H9 (cell line): ENCODE measurements at regions not wholly inside any gene's neighbourhood (a gene's known extent, or its start where the extent isn't known, plus 50 kb on each side); places are given as distances from the start of the nearest gene placed in this dataset.

Experiments
- DNase-seq: peaks from one replicate; pipeline ENCODE4 v3.0.0-alpha.2; 2017
- H2AFZ ChIP-seq: one replicate; pipeline ENCODE4 v1.6.1; 2013; ENCODE audit warnings: mild to moderate bottlenecking, low read length, control low read depth, moderate library complexity
- H2AK5ac ChIP-seq: 2 replicates; pipeline ENCODE4 v1.6.1; 2013; ENCODE audit warnings: low read length, control low read depth, mixed read lengths; ENCODE audit not compliant: insufficient read length
- H2BK120ac ChIP-seq: one replicate; pipeline ENCODE4 v1.6.1; 2013; ENCODE audit warnings: low read depth, mild to moderate bottlenecking, low read length, control low read depth, inconsistent platforms; ENCODE audit not compliant: poor library complexity, severe bottlenecking
- H2BK12ac ChIP-seq: 2 replicates; pipeline ENCODE4 v1.6.1; 2013; ENCODE audit warnings: low read length, control low read depth, mixed read lengths, low read depth; ENCODE audit not compliant: insufficient read length
- H2BK15ac ChIP-seq: 2 replicates; pipeline ENCODE4 v1.6.1; 2013; ENCODE audit warnings: low read depth, low read length, control low read depth
- H2BK20ac ChIP-seq: one replicate; pipeline ENCODE4 v1.6.1; 2013; ENCODE audit warnings: low read depth, mild to moderate bottlenecking, low read length, control low read depth, inconsistent platforms; ENCODE audit not compliant: poor library complexity, severe bottlenecking
- H2BK5ac ChIP-seq: 2 replicates; pipeline ENCODE4 v1.6.1; 2013; ENCODE audit warnings: low read length, control low read depth, mixed read lengths; ENCODE audit not compliant: insufficient read length
- H3K14ac ChIP-seq: 2 replicates; pipeline ENCODE4 v1.6.1; 2013; ENCODE audit warnings: low read length, control low read depth; ENCODE audit not compliant: insufficient read depth
- H3K18ac ChIP-seq: 2 replicates; pipeline ENCODE4 v1.6.1; 2013; ENCODE audit warnings: low read depth, mild to moderate bottlenecking, mixed read lengths, low read length, control low read depth; ENCODE audit not compliant: insufficient read length
- H3K23ac ChIP-seq: 2 replicates; pipeline ENCODE4 v1.6.1; 2013; ENCODE audit warnings: low read length, control low read depth, mixed read lengths, low read depth; ENCODE audit not compliant: insufficient read length
- H3K23me2 ChIP-seq: 2 replicates; pipeline ENCODE4 v1.6.1; 2013; ENCODE audit warnings: low read depth, mild to moderate bottlenecking, mixed read lengths, low read length, control low read depth; ENCODE audit not compliant: insufficient read length, poor library complexity, severe bottlenecking
- H3K27ac ChIP-seq: 2 replicates; pipeline ENCODE4 v1.5.1; 2013; ENCODE audit warnings: low read length, control low read depth, mixed read lengths, low read depth; ENCODE audit not compliant: insufficient read length
- H3K27me3 ChIP-seq: 2 replicates; pipeline ENCODE4 v1.6.1; 2013; ENCODE audit warnings: low read length, control low read depth, inconsistent platforms; ENCODE audit not compliant: insufficient read depth
- H3K4ac ChIP-seq: 2 replicates; pipeline ENCODE4 v1.6.1; 2013; ENCODE audit warnings: low read depth, mild to moderate bottlenecking, control low read depth, inconsistent platforms, low read length, moderate library complexity
- H3K4me1 ChIP-seq: 2 replicates; pipeline ENCODE4 v1.6.1; 2013; ENCODE audit warnings: low read length, control low read depth, inconsistent platforms; ENCODE audit not compliant: insufficient read depth
- H3K4me2 ChIP-seq: 2 replicates; pipeline ENCODE4 v1.6.1; 2013; ENCODE audit warnings: low read length, control low read depth, mixed read lengths; ENCODE audit not compliant: insufficient read length, insufficient read depth
- H3K56ac ChIP-seq: 2 replicates; pipeline ENCODE4 v1.6.1; 2013; ENCODE audit warnings: low read depth, mild to moderate bottlenecking, mixed read lengths, low read length, control low read depth; ENCODE audit not compliant: insufficient read length
- H3K79me1 ChIP-seq: 2 replicates; pipeline ENCODE4 v1.6.1; 2013; ENCODE audit warnings: low read depth, mild to moderate bottlenecking, moderate library complexity, low read length, control low read depth, inconsistent platforms; ENCODE audit not compliant: insufficient read depth, poor library complexity, severe bottlenecking
- H3K79me2 ChIP-seq: 2 replicates; pipeline ENCODE4 v1.6.1; 2013; ENCODE audit warnings: low read length, control low read depth, inconsistent platforms; ENCODE audit not compliant: insufficient read depth
- H3K9ac ChIP-seq: 2 replicates; pipeline ENCODE4 v1.6.1; 2013; ENCODE audit warnings: low read length, control low read depth, mixed read lengths; ENCODE audit not compliant: insufficient read length; ENCODE audit errors: extremely low read depth
- H3K9me3 ChIP-seq: one replicate; pipeline ENCODE4 v1.6.1; 2013; ENCODE audit warnings: low read depth, low read length, inconsistent platforms; ENCODE audit not compliant: control insufficient read depth
- H3T11ph ChIP-seq: one replicate; pipeline ENCODE4 v1.6.1; 2013; ENCODE audit warnings: mild to moderate bottlenecking, low read length, control low read depth, inconsistent platforms
- H4K20me1 ChIP-seq: one replicate; pipeline ENCODE4 v1.6.1; 2013; ENCODE audit not compliant: control insufficient read depth, insufficient read length, insufficient read depth
- H4K5ac ChIP-seq: 2 replicates; pipeline ENCODE4 v1.6.1; 2013; ENCODE audit warnings: low read depth, mild to moderate bottlenecking, mixed read lengths, low read length, control low read depth; ENCODE audit not compliant: insufficient read length
- H4K8ac ChIP-seq: replicated peaks from 2 replicates; pipeline ENCODE4 v1.6.1; 2013; ENCODE audit warnings: low read length, control low read depth, mixed read lengths, low read depth; ENCODE audit not compliant: insufficient read length
- H4K91ac ChIP-seq: 2 replicates; pipeline ENCODE4 v1.6.1; 2013; ENCODE audit warnings: low read depth, mild to moderate bottlenecking, moderate library complexity, mixed read lengths, low read length, control low read depth; ENCODE audit not compliant: insufficient read length
- H3K27ac Mint-ChIP-seq, 3 experiments: 2 replicates in 2 of 3; 3 replicates in 1 of 3; pipeline ENCODE4 v1.8.0; 2020 to 2021; ENCODE audit warnings: mixed read lengths in 3 of 3, mild to moderate bottlenecking in 1 of 3, moderate library complexity in 1 of 3
- H3K27me3 Mint-ChIP-seq: 2 replicates; pipeline ENCODE4 v1.8.0; 2021; ENCODE audit warnings: low read depth, mild to moderate bottlenecking, moderate library complexity, mixed read lengths
- H3K36me3 Mint-ChIP-seq, 3 experiments: 2 replicates in 2 of 3; 3 replicates in 1 of 3; pipeline ENCODE4 v1.8.0; 2020 to 2021; ENCODE audit warnings: low read depth in 3 of 3, mixed read lengths in 3 of 3; ENCODE audit not compliant: insufficient read depth in 1 of 3
- H3K4me1 Mint-ChIP-seq, 2 experiments: 2 replicates each; pipeline ENCODE4 v1.8.0; 2020; ENCODE audit warnings: mixed read lengths in 2 of 2
- H3K4me3 Mint-ChIP-seq, 2 experiments: 2 replicates in 1 of 2; 3 replicates in 1 of 2; pipeline ENCODE4 v1.8.0; 2020 to 2021; ENCODE audit warnings: mild to moderate bottlenecking in 2 of 2, mixed read lengths in 2 of 2, moderate library complexity in 1 of 2
- H3K9me3 Mint-ChIP-seq, 2 experiments: 2 replicates in 1 of 2; 3 replicates in 1 of 2; pipeline ENCODE4 v1.8.0; 2020; ENCODE audit warnings: mild to moderate bottlenecking in 2 of 2, mixed read lengths in 2 of 2, moderate library complexity in 1 of 2
- CTCF ChIP-seq: fragments of 200-600 bp; sonication (generic); conservative IDR thresholded peaks from 3 replicates; pipeline ENCODE4 v1.8.0; 2021; ENCODE audit warnings: antibody characterized with exemption, mild to moderate bottlenecking
- WGBS: extraction: QIAGEN DNeasy Blood & Tissue Kit; methylation state at CpG from one replicate; pipeline ENCODE4 v1.1.7; 2013; ENCODE audit warnings: missing lambda C conversion rate, low lambda C conversion rate, mixed read lengths; ENCODE audit not compliant: insufficient read length; ENCODE audit errors: extremely low coverage; 5-methylcytosine and 5-hydroxymethylcytosine counted together

- peak overlapping the region in 1 of 3 experiments; percentile 82; a peak in 2 of 7 replicates for H3K27ac Mint-ChIP-seq
- no peak overlapping the region for H2AFZ ChIP-seq
- no peak overlapping the region for H3K18ac ChIP-seq
- no peak overlapping the region for H2BK15ac ChIP-seq
- H3K4me1 ChIP-seq = no peaks in the 10 kb centered on the region
- no peaks in the 10 kb centered on the region for H3K27me3 Mint-ChIP-seq
- H3K4me3 Mint-ChIP-seq = no peak overlapping the region
- no peaks in the 10 kb centered on the region for H3K23me2 ChIP-seq
- no peak overlapping the region for H2BK12ac ChIP-seq
- H2AK5ac ChIP-seq = no peak overlapping the region
- TF ChIP-seq CTCF = no peak
- H3K9ac ChIP-seq = no peak overlapping the region
- H2BK5ac ChIP-seq = no peak overlapping the region
- no peak overlapping the region for H3T11ph ChIP-seq
- no peak overlapping the region for H3K14ac ChIP-seq
- H3K4me1 Mint-ChIP-seq = peaks cover 8 to 11% of the 10 kb centered on the region in 2 experiments
- no peak overlapping the region for H2BK120ac ChIP-seq
- H2BK20ac ChIP-seq = no peak overlapping the region
- H4K20me1 ChIP-seq = no peaks in the 10 kb centered on the region
- H3K27me3 ChIP-seq = no peaks in the 10 kb centered on the region
- H3K4ac ChIP-seq = no peak overlapping the region
- H3K79me1 ChIP-seq = no peaks in the 10 kb centered on the region
- no peak overlapping the region for H4K91ac ChIP-seq
- H3K23ac ChIP-seq = no peak overlapping the region
- no peak overlapping the region for H3K27ac ChIP-seq
- no peak overlapping the region for H3K4me2 ChIP-seq
- no peak overlapping the region for H3K56ac ChIP-seq
- no peak overlapping the region for H4K8ac ChIP-seq
- no peaks in the 10 kb centered on the region for H3K9me3 ChIP-seq
- no CpG with 5 or more reads among the region's 2 CpGs for WGBS
- DNase-seq = no peak
- H3K9me3 Mint-ChIP-seq = peaks cover 0 to 2% of the 10 kb centered on the region in 2 experiments; a peak in 2 of 5 replicates
- H3K36me3 Mint-ChIP-seq = no peaks in the 10 kb centered on the region
- no peaks in the 10 kb centered on the region for H3K79me2 ChIP-seq
- no peak overlapping the region for H4K5ac ChIP-seq
These were observed 364.4 kb upstream of the EPHA5 start for GRCh38 chr4:66034671-66035070.
